Activated T-helper 1 cell treated with Interleukin-2 at 50 U/mL for 16 hours (primary cell): ENCODE measurements at regions not wholly inside any gene's neighbourhood (a gene's known extent, or its start where the extent isn't known, plus 50 kb on each side); places are given as distances from the start of the nearest gene placed in this dataset.

Experiments used
- DNase-seq: peaks from one replicate; pipeline ENCODE4 v3.0.0-alpha.2; 2020; ENCODE audit warnings: low read depth

GRCh38 chr11:39144351-39145130 is 2314.9 kb downstream of the LRRC4C start:
- no peak for DNase-seq

- no peak for DNase-seq
Observed at GRCh38 chr11:39139581-39139980, 2319.9 kb downstream of the LRRC4C start.

GRCh38 chr11:39120890-39121289 is 2338.6 kb downstream of the LRRC4C start:
- DNase-seq = no peak

GRCh38 chr11:39113606-39114005 is 2345.8 kb downstream of the LRRC4C start:
- no peak for DNase-seq

GRCh38 chr11:39102236-39102635 is 2357.2 kb downstream of the LRRC4C start:
- DNase-seq = no peak

DNA sequence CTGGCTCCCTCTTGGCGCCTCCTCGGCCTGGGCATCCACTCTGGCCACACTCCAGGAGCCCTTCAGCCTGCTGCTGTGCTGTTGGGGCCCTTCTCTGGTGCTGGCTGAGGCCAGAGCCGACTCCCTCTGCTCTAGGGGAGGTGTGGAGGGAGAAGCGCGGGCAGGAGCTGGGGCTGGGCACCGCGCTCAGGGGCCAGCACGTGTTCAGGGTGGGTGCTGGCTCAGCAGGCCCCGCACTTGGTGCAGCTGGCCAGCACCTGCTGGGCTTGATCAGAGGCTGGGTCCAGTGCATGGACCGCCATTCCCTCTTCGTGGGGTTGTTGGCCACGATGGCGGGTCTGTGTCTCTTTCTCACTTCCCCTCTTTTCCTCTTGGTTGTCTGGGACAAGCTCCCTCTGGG is 2381.0 kb downstream of the LRRC4C start:
- DNase-seq = no peak

DNA sequence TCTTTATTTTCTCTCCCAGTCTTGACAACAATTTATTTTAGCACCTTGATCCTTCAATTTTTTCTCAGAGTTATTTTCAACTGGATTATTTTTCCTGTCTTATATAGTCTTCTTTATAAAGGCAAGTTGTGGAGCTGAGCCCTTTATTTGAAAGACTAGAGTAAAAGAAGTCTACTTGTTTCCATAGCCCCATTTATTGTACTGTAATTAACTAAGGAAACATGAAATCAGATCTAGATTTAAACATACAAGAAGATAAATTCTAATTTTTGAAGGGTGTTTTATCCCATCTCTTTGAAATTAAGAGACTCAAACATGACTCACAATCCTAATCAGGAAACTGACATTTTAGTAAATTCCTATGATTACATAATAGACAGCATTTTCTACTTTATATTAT is 2421.8 kb downstream of the LRRC4C start:
- DNase-seq = no peak

- no peak for DNase-seq
Observed at GRCh38 chr11:39036021-39036420, 2423.4 kb downstream of the LRRC4C start.

GRCh38 chr11:39021539-39021938 is 2423.5 kb upstream of the RAG2 start:
- DNase-seq = no peak

GRCh38 chr11:39011797-39012196 is 2413.8 kb upstream of the RAG2 start:
- DNase-seq = no peak

DNA sequence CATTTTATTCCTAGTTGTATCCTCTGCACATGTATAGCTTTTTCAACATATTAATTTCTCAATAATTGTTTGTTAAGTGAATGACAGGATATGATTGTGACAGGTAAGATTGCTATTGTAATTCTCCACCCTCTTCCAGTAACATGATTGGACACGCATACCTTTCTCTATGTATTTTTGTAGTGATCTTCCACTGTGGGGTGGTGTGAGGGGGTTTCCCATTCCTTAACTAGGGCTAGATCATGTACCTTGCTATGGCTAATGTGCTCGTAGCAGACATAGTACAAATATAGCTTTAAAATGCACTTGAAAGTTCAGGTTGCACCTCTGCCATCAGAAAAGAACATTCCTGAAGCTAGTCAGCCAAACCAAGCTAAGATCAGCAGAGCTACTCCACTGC is 2392.8 kb upstream of the RAG2 start:
- no peak for DNase-seq

DNA sequence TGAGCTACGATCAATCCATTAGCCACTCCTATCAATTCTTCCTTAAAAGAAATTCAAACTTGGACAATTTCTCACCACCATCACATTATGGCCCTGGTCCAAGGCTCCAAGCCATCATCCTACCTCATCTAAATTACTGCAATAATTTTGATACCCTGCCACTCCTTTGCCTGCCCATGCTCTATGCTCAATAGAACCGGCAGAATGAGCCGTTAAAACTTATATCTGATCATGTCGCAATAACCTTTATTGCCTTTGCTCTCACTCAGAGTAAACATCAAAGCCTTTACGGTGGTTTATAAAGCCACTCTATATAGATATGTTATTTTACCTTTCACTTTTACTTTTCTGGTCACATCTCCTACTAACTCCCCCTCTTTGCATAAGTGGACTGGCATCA is 2392.1 kb upstream of the RAG2 start:
- DNase-seq = no peak

DNA sequence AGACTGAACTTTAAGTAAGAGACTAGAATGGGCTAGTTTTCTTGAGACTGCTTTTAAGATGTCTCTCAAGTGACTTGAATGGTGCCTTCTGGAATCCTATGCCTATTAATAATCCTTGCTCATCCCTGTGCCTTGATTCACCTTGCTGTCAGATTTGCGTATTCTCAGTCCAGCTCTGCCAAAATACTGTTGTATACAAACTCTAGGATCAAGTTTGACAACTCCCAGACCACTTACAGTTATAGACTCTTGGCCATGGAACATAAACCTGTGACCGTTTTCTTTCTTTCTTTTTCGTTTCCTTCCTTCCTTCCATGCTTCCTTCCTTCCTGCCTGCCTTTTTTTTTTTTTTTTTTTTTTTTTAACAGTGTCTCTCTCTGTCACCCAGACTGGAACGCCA is 2390.9 kb upstream of the RAG2 start:
- DNase-seq = no peak

GRCh38 chr11:38972220-38972619 is 2374.2 kb upstream of the RAG2 start:
- DNase-seq = no peak

DNA sequence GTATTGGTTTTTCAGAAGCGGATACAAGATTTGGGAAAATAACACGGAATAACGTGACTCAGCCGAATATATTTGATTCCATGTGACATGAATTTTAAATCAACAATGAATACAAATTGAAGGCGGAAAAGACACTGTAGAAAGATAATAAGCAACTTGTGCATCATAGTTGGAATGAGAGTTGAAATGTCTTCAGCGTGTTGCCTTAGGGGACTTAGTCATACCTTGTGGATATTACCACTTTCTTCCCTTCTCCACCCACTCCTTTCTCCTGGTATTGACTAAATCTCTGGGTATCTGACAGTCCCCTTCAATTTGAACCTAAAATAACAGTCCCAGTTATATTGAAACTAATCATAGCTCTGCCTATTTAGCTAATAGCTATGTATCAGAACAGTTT is 2373.1 kb upstream of the RAG2 start:
- DNase-seq = no peak

GRCh38 chr11:38968951-38969350 is 2370.9 kb upstream of the RAG2 start:
- DNase-seq = no peak

GRCh38 chr11:38952698-38953097 is 2354.7 kb upstream of the RAG2 start:
- DNase-seq = no peak

DNA sequence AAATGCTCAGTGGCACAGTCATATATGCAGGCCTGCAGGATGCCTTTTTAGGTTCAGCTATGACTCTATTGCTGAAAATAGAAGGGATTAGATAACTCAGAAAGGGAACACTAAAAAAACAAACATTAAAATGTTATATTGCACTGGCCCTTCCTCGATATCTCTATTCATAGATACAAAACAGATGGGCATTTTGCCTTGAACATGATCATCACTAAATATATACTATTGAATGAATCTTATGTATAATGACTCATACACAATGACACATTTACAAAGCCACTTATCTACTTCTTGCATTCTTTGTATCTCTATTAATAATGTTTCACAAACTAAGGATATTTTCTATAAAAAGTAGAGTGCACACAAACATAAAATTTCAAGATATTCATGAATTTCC is 2352.8 kb upstream of the RAG2 start:
- no peak for DNase-seq

DNA sequence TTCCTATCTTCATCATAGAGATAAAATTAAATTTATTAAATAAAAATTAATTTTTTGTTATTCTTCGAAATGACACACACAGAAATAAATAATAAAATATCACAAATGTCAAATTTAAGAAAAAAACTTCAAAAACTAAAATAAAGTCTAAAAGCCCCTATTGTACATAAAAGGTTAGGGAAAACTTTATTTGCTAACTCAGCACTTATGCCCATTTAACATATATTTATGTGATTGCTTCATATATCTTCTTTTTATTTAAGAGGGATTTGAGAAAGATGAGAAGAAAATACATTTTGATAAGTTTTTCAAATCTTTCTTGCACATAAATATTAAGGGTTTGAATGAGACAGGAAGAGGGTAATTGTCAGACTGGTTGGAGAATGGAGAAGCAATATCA is 2350.4 kb upstream of the RAG2 start:
- no peak for DNase-seq

- no peak for DNase-seq
Observed at GRCh38 chr11:38937709-38938108, 2339.7 kb upstream of the RAG2 start.

GRCh38 chr11:38935941-38936340 is 2337.9 kb upstream of the RAG2 start:
- DNase-seq = no peak

- DNase-seq = no peak
Observed at GRCh38 chr11:38927993-38928392, 2330.0 kb upstream of the RAG2 start.

DNA sequence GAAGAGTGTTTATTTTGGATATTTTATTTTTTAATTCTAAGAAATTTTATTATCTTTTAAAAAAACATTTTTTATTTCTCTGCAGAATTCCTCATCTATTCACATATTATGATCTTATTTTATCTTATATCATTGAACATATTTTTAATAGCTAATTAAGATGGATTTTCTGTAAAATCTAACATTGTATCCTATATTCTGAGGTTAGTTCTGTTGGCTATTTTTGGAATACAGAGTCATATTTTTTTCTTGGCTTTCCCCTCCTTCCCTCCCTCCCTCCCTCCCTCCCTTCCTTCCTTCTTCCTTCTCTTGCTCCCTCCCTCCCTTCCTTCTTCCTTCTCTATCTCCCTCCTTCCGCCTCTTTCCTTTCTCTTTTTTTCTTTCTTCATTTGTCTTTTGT is 2326.6 kb upstream of the RAG2 start:
- no peak for DNase-seq

- no peak for DNase-seq
Observed at GRCh38 chr11:38900211-38900610, 2302.2 kb upstream of the RAG2 start.
